ENCODE measurements at regions not wholly inside any gene's neighbourhood (a gene's known extent, or its start where the extent isn't known, plus 50 kb on each side); places are given as distances from the start of the nearest gene placed in this dataset.
"Not testable (repeated sequence)": the region's sequence is repeated elsewhere in the genome, so short reads cannot be mapped to it uniquely, and the experiment has no call there.

DNA sequence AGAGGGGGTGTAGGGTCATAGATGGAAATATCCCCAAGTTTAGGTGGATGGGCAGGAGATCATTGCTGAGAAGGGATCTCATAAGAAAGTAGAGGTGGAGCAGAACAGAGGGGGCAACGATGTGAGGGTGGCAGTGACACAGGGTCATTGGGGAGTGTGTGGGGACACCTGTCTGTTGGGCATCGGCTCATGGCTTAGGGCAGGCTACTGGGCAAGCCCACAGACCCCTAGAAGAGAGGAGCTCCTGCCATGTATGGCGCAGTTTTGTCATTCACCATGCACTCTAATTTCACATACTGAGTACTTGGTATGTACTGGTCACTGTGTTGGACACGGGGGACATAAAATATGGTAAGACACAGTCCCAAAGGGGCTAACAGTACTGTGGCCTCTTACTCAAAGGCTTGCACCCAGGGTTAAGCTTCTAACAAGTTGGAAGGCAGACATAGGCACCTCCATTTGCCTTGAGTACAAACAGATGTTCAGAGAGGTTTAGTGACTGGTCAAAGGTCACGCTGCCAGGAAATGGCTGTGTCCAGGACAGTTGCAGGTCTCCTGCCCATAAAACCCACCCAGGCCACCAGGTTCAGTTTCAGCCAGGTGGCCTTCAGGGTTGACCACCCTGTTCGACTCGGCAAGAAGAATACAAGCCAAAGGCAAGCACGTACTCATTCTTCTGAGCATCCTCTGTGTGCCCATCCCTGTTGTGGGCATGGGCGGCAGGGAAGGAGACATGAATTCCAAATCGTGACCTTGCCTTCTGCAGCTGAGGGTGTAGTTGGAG is 580.2 kb downstream of the KCNJ18 start:
- DNase-seq (ENCODE audit: low spot score) = no peak
- in situ Hi-C loops (cut with MboI; ENCODE audit: low sequenced_read_pairs, unreplicated experiment) = no loop called here
- TF ChIP-seq CTCF (IDR thresholded peaks at IDR 0.05; ENCODE audit: borderline replicate concordance, control extremely low read depth, extremely low read depth, insufficient read depth, missing control alignments) = no peak

DNA sequence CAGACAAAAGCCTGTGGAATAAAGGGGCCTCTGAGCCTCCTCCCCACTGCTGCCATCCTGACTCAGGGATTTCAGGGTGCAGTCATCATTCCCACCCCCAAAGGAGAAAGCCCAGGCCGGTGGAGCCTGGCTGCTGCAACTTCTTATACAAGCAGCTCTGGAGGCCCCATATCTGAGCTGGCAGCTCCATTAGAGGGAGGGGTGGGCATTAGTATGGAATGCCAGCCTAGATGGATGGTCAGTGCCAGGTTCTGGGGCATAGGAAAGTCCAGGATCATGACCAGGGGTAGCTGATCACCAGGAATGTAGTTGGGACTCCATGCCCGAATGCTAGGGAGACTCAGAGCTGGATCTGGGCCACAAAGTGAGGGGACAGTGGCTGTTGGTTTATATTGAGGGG is 581.0 kb downstream of the KCNJ18 start:
- DNase-seq (ENCODE audit: low spot score) = no peak
- in situ Hi-C loops (cut with MboI; ENCODE audit: low sequenced_read_pairs, unreplicated experiment) = no loop called here
- TF ChIP-seq CTCF (IDR thresholded peaks at IDR 0.05; ENCODE audit: borderline replicate concordance, control extremely low read depth, extremely low read depth, insufficient read depth, missing control alignments) = no peak

- DNase-seq (ENCODE audit: low spot score) = no peak
- no peak for TF ChIP-seq CTCF (IDR thresholded peaks at IDR 0.05; ENCODE audit: borderline replicate concordance, control extremely low read depth, extremely low read depth, insufficient read depth, missing control alignments)
- in situ Hi-C loops (cut with MboI; ENCODE audit: low sequenced_read_pairs, unreplicated experiment) = no loop called here
These were observed 585.3 kb downstream of the KCNJ18 start for GRCh38 chr17:22277595-22277994.

GRCh38 chr17:22278302-22279275 is 586.3 kb downstream of the KCNJ18 start:
- TF ChIP-seq CTCF (IDR thresholded peaks at IDR 0.05; ENCODE audit: borderline replicate concordance, control extremely low read depth, extremely low read depth, insufficient read depth, missing control alignments) = no peak
- DNase-seq (ENCODE audit: low spot score) = no peak
- in situ Hi-C loops (cut with MboI; ENCODE audit: low sequenced_read_pairs, unreplicated experiment) = no loop called here

GRCh38 chr17:22286337-22287041 is 594.2 kb downstream of the KCNJ18 start:
- DNase-seq (ENCODE audit: low spot score) = no peak
- no peak for TF ChIP-seq CTCF (IDR thresholded peaks at IDR 0.05; ENCODE audit: borderline replicate concordance, control extremely low read depth, extremely low read depth, insufficient read depth, missing control alignments)
- in situ Hi-C loops (cut with MboI; ENCODE audit: low sequenced_read_pairs, unreplicated experiment) = no loop called here

- DNase-seq (ENCODE audit: low spot score); in situ Hi-C loops (cut with MboI; ENCODE audit: low sequenced_read_pairs, unreplicated experiment): not testable (repeated sequence)
These were observed 606.2 kb downstream of the KCNJ18 start for GRCh38 chr17:22298484-22298951.
